ENCODE measurements at regions not wholly inside any gene's neighbourhood (a gene's known extent, or its start where the extent isn't known, plus 50 kb on each side); places are given as distances from the start of the nearest gene placed in this dataset.
A peak's percentile ranks its signal among the peaks of the same experiment; 100 is the strongest.

DNA sequence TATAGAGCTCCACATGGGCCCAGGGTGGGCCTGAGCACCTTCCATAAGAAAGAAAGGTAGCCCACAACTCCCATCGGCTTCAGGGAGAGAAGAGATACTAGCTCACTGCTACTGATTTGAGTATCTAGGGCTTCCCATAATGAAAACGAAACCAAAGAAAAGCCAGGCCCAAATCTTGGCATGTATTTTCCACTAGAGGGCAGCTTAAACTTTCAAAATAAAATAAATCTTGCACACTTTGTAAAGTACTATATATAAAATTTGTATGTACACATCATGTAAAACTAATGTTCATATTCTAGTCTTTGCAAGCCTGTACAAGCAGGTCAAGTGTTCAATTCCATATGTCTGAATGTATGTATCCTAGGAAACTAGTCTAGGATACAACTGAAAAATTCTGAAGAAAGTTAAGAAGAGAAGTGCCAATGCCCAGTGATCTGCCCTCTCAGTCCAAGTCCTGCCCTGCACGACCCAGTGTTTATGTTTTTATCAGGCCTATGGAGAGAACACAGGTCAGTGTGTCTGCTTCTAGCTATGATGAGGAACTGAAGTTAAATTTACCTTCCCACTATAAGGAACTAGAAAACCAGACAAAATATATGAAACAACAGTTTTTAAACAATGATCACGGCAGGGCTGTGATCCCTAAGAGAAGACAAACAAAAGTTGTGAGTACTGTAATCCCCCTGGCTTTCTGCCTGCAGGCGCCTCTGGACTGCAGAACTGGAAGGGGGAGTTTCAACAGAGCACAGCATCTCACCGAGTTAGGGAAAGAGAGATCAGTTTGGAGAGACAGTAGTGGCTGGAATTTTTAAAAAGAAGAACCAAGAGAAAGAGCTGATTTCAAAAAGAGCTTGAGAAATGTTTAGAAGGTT is 475.7 kb downstream of the UQCRFS1 start:
- TF ChIP-seq, protein P1, sequence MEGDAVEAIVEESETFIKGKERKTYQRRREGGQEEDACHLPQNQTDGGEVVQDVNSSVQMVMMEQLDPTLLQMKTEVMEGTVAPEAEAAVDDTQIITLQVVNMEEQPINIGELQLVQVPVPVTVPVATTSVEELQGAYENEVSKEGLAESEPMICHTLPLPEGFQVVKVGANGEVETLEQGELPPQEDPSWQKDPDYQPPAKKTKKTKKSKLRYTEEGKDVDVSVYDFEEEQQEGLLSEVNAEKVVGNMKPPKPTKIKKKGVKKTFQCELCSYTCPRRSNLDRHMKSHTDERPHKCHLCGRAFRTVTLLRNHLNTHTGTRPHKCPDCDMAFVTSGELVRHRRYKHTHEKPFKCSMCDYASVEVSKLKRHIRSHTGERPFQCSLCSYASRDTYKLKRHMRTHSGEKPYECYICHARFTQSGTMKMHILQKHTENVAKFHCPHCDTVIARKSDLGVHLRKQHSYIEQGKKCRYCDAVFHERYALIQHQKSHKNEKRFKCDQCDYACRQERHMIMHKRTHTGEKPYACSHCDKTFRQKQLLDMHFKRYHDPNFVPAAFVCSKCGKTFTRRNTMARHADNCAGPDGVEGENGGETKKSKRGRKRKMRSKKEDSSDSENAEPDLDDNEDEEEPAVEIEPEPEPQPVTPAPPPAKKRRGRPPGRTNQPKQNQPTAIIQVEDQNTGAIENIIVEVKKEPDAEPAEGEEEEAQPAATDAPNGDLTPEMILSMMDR (IDR thresholded peaks at IDR 0.05) = peak; percentile 29; the same call in 1 of the 2 replicates
- TF ChIP-seq, protein P2, sequence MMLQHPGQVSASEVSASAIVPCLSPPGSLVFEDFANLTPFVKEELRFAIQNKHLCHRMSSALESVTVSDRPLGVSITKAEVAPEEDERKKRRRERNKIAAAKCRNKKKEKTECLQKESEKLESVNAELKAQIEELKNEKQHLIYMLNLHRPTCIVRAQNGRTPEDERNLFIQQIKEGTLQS (CRISPR knock-in tag; conservative IDR thresholded peaks at IDR 0.05) = no peak
- TF ChIP-seq, protein P3, sequence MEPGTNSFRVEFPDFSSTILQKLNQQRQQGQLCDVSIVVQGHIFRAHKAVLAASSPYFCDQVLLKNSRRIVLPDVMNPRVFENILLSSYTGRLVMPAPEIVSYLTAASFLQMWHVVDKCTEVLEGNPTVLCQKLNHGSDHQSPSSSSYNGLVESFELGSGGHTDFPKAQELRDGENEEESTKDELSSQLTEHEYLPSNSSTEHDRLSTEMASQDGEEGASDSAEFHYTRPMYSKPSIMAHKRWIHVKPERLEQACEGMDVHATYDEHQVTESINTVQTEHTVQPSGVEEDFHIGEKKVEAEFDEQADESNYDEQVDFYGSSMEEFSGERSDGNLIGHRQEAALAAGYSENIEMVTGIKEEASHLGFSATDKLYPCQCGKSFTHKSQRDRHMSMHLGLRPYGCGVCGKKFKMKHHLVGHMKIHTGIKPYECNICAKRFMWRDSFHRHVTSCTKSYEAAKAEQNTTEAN (CRISPR knock-in tag; IDR thresholded peaks at IDR 0.05) = no peak
- TF ChIP-seq JUN (CRISPR knock-in tag; IDR thresholded peaks at IDR 0.05) = no peak
- TF ChIP-seq, protein P4, sequence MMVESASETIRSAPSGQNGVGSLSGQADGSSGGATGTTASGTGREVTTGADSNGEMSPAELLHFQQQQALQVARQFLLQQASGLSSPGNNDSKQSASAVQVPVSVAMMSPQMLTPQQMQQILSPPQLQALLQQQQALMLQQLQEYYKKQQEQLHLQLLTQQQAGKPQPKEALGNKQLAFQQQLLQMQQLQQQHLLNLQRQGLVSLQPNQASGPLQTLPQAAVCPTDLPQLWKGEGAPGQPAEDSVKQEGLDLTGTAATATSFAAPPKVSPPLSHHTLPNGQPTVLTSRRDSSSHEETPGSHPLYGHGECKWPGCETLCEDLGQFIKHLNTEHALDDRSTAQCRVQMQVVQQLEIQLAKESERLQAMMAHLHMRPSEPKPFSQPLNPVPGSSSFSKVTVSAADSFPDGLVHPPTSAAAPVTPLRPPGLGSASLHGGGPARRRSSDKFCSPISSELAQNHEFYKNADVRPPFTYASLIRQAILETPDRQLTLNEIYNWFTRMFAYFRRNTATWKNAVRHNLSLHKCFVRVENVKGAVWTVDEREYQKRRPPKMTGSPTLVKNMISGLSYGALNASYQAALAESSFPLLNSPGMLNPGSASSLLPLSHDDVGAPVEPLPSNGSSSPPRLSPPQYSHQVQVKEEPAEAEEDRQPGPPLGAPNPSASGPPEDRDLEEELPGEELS (CRISPR knock-in tag; IDR thresholded peaks at IDR 0.05) = no peak
- TF ChIP-seq ZNF317 (CRISPR knock-in tag; IDR thresholded peaks at IDR 0.05; ENCODE audit: borderline replicate concordance, low read depth) = no peak
- no peak for TF ChIP-seq HMGA2 (CRISPR knock-in tag; IDR thresholded peaks at IDR 0.05)
- TF ChIP-seq CBFB (CRISPR knock-in tag; IDR thresholded peaks at IDR 0.05; ENCODE audit: low read depth) = no peak

Data from WTC11 (cell line).